ENCODE measurements at regions not wholly inside any gene's neighbourhood (a gene's known extent, or its start where the extent isn't known, plus 50 kb on each side); places are given as distances from the start of the nearest gene placed in this dataset.

DNA sequence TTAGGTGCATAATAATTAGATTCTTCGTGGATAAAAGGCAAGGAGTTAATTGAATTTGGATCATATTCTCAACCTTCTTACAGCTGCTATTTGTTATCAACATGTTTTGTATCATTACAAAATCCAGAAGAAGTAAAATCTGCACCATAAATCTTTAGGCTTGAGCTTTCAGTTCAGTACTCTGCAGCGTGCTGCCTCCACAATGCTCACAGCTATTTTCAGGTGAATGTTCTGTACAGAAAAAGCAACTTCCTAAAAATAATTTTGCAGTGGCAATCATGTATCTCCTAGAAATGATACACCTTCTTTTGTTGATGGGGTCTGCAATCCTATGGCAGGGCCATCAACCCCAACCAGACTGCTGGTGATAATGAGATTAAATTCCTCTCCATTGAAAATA lies 220.9 kb upstream of the CTNNB1 start:
- ChIA-PET CTCF (no interaction called here), POLR2A (no interaction called here)
- H3K36me3 Mint-ChIP-seq, result no peaks in the 10 kb centered on the region
- peaks cover 4 to 27% of the 10 kb centered on the region in 2 donors for H3K27me3 Mint-ChIP-seq
- Histone ChIP-seq H3K4me1 (ENCODE audit: insufficient read depth, low read length) (no peaks in the 10 kb centered on the region), H3K9me3 (ENCODE audit: low read length) (no peaks in the 10 kb centered on the region), H3K36me3 (ENCODE audit: insufficient read depth, low read length) (no peaks in the 10 kb centered on the region), H3K4me3 (ENCODE audit: low read length) (no peak overlapping the region), H3K27ac (ENCODE audit: low read depth, low read length) (no peak overlapping the region), H3K27me3 (ENCODE audit: insufficient read depth, low read length, poor library complexity, severe bottlenecking) (no peaks in the 10 kb centered on the region)
- peaks cover 0 to 6% (median 0%) of the 10 kb centered on the region in 3 donors for H3K4me1 Mint-ChIP-seq
- no peak overlapping the region for H3K27ac Mint-ChIP-seq
- DNase-seq, result no peak
- H3K9me3 Mint-ChIP-seq, result no peaks in the 10 kb centered on the region
- no peak overlapping the region for H3K4me3 Mint-ChIP-seq

DNA sequence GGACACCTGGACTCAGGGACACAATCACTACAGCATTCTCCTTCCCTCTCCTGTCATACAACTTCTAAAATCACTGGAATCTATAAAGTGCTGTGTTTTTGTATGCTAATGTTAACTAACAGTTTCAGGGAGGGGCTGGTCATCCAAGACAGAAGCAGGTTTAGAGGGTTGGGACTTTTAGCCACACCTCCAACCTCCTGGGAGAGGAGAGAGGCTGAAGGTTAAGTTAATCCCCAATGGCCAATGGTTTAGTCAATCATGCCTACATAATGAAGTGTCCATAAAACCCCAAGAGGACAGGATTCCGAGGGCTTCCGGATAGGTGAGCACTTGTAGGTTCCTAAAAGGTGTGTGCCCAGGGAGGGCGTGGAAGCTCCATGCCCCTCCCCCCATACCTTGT lies 219.3 kb upstream of the CTNNB1 start:
- H3K27me3 ChIP-seq (ENCODE audit: insufficient read depth, low read length, poor library complexity, severe bottlenecking), result no peaks in the 10 kb centered on the region
- Mint-ChIP-seq H3K36me3 (no peaks in the 10 kb centered on the region), H3K9me3 (no peaks in the 10 kb centered on the region), H3K27me3 (peaks cover 7 to 39% of the 10 kb centered on the region in 2 donors), H3K4me1 (peaks cover 0 to 6% (median 0%) of the 10 kb centered on the region in 3 donors), H3K27ac (no peak overlapping the region), H3K4me3 (no peak overlapping the region)
- H3K9me3 ChIP-seq (ENCODE audit: low read length), result no peaks in the 10 kb centered on the region
- H3K4me1 ChIP-seq (ENCODE audit: insufficient read depth, low read length), result no peaks in the 10 kb centered on the region
- no peak overlapping the region for H3K4me3 ChIP-seq (ENCODE audit: low read length)
- no peak overlapping the region for H3K27ac ChIP-seq (ENCODE audit: low read depth, low read length)
- DNase-seq, result no peak
- H3K36me3 ChIP-seq (ENCODE audit: insufficient read depth, low read length), result no peaks in the 10 kb centered on the region
- ChIA-PET POLR2A (no interaction called here), CTCF (no interaction called here)

DNA sequence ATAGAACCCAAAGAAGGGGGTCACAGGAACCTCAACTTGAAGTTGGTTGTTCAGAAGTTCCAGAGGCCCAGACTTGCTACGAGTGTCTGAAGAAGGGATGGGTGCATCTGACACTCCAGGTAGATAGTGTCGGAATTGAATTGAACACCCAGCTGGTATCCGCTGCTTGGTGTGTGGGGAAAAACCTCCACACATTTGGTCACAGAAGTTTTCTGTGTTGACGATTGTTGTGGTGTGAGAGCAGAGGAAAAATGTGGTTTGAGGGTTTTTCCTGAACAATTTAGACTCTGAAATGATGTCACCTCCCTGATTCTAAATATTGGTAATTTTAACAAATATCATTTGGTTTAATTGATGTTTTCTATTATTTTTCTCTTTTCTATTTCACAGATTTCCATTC lies 218.8 kb upstream of the CTNNB1 start:
- ChIA-PET POLR2A (no interaction called here), CTCF (no interaction called here)
- Mint-ChIP-seq H3K9me3 (no peaks in the 10 kb centered on the region), H3K27me3 (peaks cover 7 to 42% of the 10 kb centered on the region in 2 donors), H3K4me3 (no peak overlapping the region), H3K4me1 (peaks cover 0 to 6% (median 0%) of the 10 kb centered on the region in 3 donors), H3K36me3 (no peaks in the 10 kb centered on the region), H3K27ac (peak overlapping the region in 1 of 8 donors; percentile 34)
- no peaks in the 10 kb centered on the region for H3K36me3 ChIP-seq (ENCODE audit: insufficient read depth, low read length)
- no peak overlapping the region for H3K4me3 ChIP-seq (ENCODE audit: low read length)
- no peak overlapping the region for H3K27ac ChIP-seq (ENCODE audit: low read depth, low read length)
- no peak for DNase-seq
- H3K9me3 ChIP-seq (ENCODE audit: low read length), result no peaks in the 10 kb centered on the region
- no peaks in the 10 kb centered on the region for H3K27me3 ChIP-seq (ENCODE audit: insufficient read depth, low read length, poor library complexity, severe bottlenecking)
- H3K4me1 ChIP-seq (ENCODE audit: insufficient read depth, low read length), result no peaks in the 10 kb centered on the region

GRCh38 chr3:40985195-40985594 lies 214.1 kb upstream of the CTNNB1 start:
- no peaks in the 10 kb centered on the region for H3K4me1 ChIP-seq (ENCODE audit: insufficient read depth, low read length)
- H3K9me3 ChIP-seq (ENCODE audit: low read length), result no peaks in the 10 kb centered on the region
- H3K36me3 ChIP-seq (ENCODE audit: insufficient read depth, low read length), result no peaks in the 10 kb centered on the region
- POLR2A ChIA-PET, result no interaction called here
- no peak for DNase-seq
- CTCF ChIA-PET, result no interaction called here
- Mint-ChIP-seq H3K27ac (no peak overlapping the region), H3K36me3 (no peaks in the 10 kb centered on the region), H3K4me3 (no peak overlapping the region), H3K9me3 (peaks cover 0 to 4% (median 0%) of the 10 kb centered on the region in 5 donors), H3K27me3 (peaks cover 12 to 41% of the 10 kb centered on the region in 2 donors), H3K4me1 (peaks cover 0 to 6% (median 0%) of the 10 kb centered on the region in 3 donors)
- no peaks in the 10 kb centered on the region for H3K27me3 ChIP-seq (ENCODE audit: insufficient read depth, low read length, poor library complexity, severe bottlenecking)
- H3K27ac ChIP-seq (ENCODE audit: low read depth, low read length), result no peak overlapping the region
- no peak overlapping the region for H3K4me3 ChIP-seq (ENCODE audit: low read length)

- H3K27me3 Mint-ChIP-seq, result peaks cover 8 to 33% of the 10 kb centered on the region in 2 donors
- H3K4me3 Mint-ChIP-seq, result no peak overlapping the region
- Histone ChIP-seq H3K36me3 (ENCODE audit: insufficient read depth, low read length) (no peaks in the 10 kb centered on the region), H3K4me3 (ENCODE audit: low read length) (no peak overlapping the region), H3K9me3 (ENCODE audit: low read length) (no peaks in the 10 kb centered on the region), H3K27me3 (ENCODE audit: insufficient read depth, low read length, poor library complexity, severe bottlenecking) (no peaks in the 10 kb centered on the region), H3K4me1 (ENCODE audit: insufficient read depth, low read length) (no peaks in the 10 kb centered on the region), H3K27ac (ENCODE audit: low read depth, low read length) (no peak overlapping the region)
- CTCF ChIA-PET, result no interaction called here
- POLR2A ChIA-PET, result no interaction called here
- H3K9me3 Mint-ChIP-seq, result peaks cover 0 to 4% (median 0%) of the 10 kb centered on the region in 5 donors
- H3K36me3 Mint-ChIP-seq, result no peaks in the 10 kb centered on the region
- H3K27ac Mint-ChIP-seq, result no peak overlapping the region
- DNase-seq, result no peak
- no peaks in the 10 kb centered on the region for H3K4me1 Mint-ChIP-seq
Measured at GRCh38 chr3:40988468-40988867, 210.8 kb upstream of the CTNNB1 start.

DNA sequence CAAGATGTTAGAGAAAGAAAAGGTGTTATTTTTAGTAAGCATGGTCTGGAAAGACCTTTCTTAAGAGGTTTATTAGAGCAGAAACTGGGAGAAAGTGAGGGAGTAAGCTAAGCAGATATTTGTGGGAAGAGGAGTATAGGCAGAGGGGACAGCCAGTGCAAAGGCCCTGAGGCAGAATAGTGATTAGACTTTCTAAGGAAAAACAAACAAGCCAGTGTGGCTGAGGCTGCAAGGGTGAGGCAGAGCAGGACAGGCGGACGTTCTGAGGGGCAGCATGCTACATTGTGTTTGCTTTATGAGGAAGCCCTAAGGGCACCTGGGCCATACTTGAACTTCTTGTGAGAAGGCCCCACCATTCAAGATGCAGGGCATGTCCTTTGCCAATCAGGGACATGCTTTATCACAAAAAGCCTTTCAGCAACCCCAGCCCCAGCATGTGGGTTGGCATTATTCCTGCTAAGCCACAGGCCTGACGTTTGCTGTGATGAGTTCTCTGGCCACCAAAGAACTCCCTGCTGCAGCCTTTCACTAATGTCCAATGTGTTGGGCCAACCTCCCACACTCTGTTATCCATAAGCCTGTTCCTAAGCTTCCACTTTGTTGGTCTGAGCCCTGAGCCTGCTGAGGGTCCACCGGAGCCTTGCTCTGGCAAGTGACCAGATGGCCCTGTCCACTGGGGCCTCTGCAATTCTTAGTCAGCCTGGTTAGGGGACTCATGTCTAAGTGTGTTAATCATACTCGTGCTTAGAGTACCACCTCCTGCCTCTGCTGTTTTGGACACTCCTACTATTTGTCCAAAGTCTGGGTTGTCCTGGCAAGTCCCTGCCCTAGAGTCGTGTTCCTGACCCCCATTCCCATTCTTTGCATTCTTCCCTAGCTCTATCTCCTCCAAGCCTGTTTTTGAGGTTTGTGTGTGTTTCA lies 209.9 kb upstream of the CTNNB1 start:
- Histone ChIP-seq H3K4me1 (ENCODE audit: insufficient read depth, low read length) (no peaks in the 10 kb centered on the region), H3K9me3 (ENCODE audit: low read length) (no peaks in the 10 kb centered on the region), H3K36me3 (ENCODE audit: insufficient read depth, low read length) (no peaks in the 10 kb centered on the region), H3K27me3 (ENCODE audit: insufficient read depth, low read length, poor library complexity, severe bottlenecking) (no peaks in the 10 kb centered on the region), H3K4me3 (ENCODE audit: low read length) (no peak overlapping the region), H3K27ac (ENCODE audit: low read depth, low read length) (no peak overlapping the region)
- DNase-seq, result no peak
- Mint-ChIP-seq H3K4me1 (no peaks in the 10 kb centered on the region), H3K27me3 (peaks cover 5 to 27% of the 10 kb centered on the region in 2 donors), H3K36me3 (no peaks in the 10 kb centered on the region), H3K9me3 (peaks cover 0 to 4% (median 0%) of the 10 kb centered on the region in 5 donors), H3K4me3 (no peak overlapping the region), H3K27ac (no peak overlapping the region)
- CTCF ChIA-PET, result no interaction called here
- POLR2A ChIA-PET, result no interaction called here

- H3K27ac ChIP-seq (ENCODE audit: low read depth, low read length), result no peak overlapping the region
- no peaks in the 10 kb centered on the region for H3K4me1 ChIP-seq (ENCODE audit: insufficient read depth, low read length)
- ChIA-PET POLR2A (no interaction called here), CTCF (no interaction called here)
- H3K27ac Mint-ChIP-seq, result no peak overlapping the region
- H3K27me3 Mint-ChIP-seq, result peaks cover 5 to 23% of the 10 kb centered on the region in 2 donors
- no peaks in the 10 kb centered on the region for H3K9me3 ChIP-seq (ENCODE audit: low read length)
- no peaks in the 10 kb centered on the region for H3K36me3 Mint-ChIP-seq
- H3K27me3 ChIP-seq (ENCODE audit: insufficient read depth, low read length, poor library complexity, severe bottlenecking), result no peaks in the 10 kb centered on the region
- DNase-seq, result no peak
- peaks cover 0 to 4% (median 0%) of the 10 kb centered on the region in 5 donors for H3K9me3 Mint-ChIP-seq
- no peak overlapping the region for H3K4me3 ChIP-seq (ENCODE audit: low read length)
- H3K4me1 Mint-ChIP-seq, result no peaks in the 10 kb centered on the region
- H3K36me3 ChIP-seq (ENCODE audit: insufficient read depth, low read length), result no peaks in the 10 kb centered on the region
- no peak overlapping the region for H3K4me3 Mint-ChIP-seq
Measured at GRCh38 chr3:40990062-40990456, 209.2 kb upstream of the CTNNB1 start.

GRCh38 chr3:40992023-40992422 lies 207.3 kb upstream of the CTNNB1 start:
- no peak overlapping the region for H3K27ac ChIP-seq (ENCODE audit: low read depth, low read length)
- DNase-seq, result no peak
- H3K36me3 ChIP-seq (ENCODE audit: insufficient read depth, low read length), result no peaks in the 10 kb centered on the region
- Mint-ChIP-seq H3K36me3 (no peaks in the 10 kb centered on the region), H3K27ac (no peak overlapping the region), H3K4me3 (no peak overlapping the region), H3K4me1 (no peaks in the 10 kb centered on the region), H3K9me3 (peaks cover 0 to 4% (median 0%) of the 10 kb centered on the region in 5 donors), H3K27me3 (peaks cover 0 to 12% of the 10 kb centered on the region in 2 donors)
- ChIA-PET POLR2A (no interaction called here), CTCF (no interaction called here)
- H3K4me1 ChIP-seq (ENCODE audit: insufficient read depth, low read length), result no peaks in the 10 kb centered on the region
- H3K27me3 ChIP-seq (ENCODE audit: insufficient read depth, low read length, poor library complexity, severe bottlenecking), result no peaks in the 10 kb centered on the region
- no peaks in the 10 kb centered on the region for H3K9me3 ChIP-seq (ENCODE audit: low read length)
- H3K4me3 ChIP-seq (ENCODE audit: low read length), result no peak overlapping the region
